Coronary artery (tissue), 2 donors: ENCODE measurements at regions not wholly inside any gene's neighbourhood (a gene's known extent, or its start where the extent isn't known, plus 50 kb on each side); places are given as distances from the start of the nearest gene placed in this dataset.

Source experiments
- DNase-seq: peaks from one replicate; pipeline ENCODE4 v3.0.0-alpha.2; 2017; ENCODE audit warnings: low spot score
- H3K27ac ChIP-seq, 2 donors: fragments of 200-600 bp; sonication (generic); one replicate each; pipeline ENCODE4 v1.5.1; 2016 to 2019
- H3K4me3 ChIP-seq: fragments of 200-600 bp; sonication (generic); 2 replicates; pipeline ENCODE4 v1.5.1; 2016; ENCODE audit warnings: mild to moderate bottlenecking, moderate library complexity
- TF ChIP-seq, protein P1 (sequence below): fragments of 200-600 bp; sonication (generic); IDR thresholded peaks from one replicate; pipeline ENCODE4 v1.5.1; 2019; ENCODE audit warnings: antibody characterized with exemption

DNA sequence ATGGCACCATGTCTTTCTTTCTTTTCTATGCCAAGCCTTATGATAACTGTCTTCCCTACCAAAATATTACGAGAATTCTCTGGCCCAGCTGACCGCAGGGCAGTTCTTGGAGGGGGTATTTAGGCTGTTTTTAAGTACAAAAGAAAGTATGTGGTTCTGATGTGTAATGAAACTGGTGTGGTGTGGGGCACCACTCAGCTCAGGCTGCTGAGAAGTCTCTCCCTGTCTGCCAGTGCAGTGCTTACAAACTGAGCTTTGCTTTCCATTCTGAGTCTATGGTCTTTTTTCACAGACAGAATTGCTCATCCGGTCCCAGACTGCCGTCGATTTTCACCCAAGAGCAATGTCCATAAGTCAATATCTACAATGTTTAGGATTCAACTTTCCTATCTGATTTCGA is 847.6 kb downstream of the NTRK3 start:
- no peak overlapping the region for H3K27ac ChIP-seq
- H3K4me3 ChIP-seq, result no peak overlapping the region
- TF ChIP-seq, protein P1, sequence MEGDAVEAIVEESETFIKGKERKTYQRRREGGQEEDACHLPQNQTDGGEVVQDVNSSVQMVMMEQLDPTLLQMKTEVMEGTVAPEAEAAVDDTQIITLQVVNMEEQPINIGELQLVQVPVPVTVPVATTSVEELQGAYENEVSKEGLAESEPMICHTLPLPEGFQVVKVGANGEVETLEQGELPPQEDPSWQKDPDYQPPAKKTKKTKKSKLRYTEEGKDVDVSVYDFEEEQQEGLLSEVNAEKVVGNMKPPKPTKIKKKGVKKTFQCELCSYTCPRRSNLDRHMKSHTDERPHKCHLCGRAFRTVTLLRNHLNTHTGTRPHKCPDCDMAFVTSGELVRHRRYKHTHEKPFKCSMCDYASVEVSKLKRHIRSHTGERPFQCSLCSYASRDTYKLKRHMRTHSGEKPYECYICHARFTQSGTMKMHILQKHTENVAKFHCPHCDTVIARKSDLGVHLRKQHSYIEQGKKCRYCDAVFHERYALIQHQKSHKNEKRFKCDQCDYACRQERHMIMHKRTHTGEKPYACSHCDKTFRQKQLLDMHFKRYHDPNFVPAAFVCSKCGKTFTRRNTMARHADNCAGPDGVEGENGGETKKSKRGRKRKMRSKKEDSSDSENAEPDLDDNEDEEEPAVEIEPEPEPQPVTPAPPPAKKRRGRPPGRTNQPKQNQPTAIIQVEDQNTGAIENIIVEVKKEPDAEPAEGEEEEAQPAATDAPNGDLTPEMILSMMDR, result no peak
- no peak for DNase-seq

DNA sequence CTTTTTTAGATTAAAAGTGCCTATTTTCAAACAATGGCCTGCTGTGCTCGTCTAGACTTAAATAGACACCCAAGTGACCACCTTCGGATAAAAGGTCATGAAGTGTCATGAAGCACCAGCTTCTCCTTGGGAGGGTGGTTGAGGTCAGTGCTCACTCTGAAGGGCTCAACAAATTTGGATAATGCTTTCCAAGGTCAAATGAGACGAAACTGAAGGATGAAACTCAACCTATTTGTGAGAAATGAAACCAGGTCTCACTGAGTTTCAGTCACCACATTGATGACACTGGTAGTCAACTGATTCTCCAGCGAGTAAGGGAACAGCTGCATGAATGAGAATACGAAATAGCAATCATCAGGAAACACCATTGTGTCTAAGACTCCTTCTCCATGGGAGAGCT is 852.6 kb downstream of the NTRK3 start:
- TF ChIP-seq, protein P1, result no peak
- DNase-seq, result no peak
- no peak overlapping the region for H3K4me3 ChIP-seq
- no peak overlapping the region for H3K27ac ChIP-seq

- no peak overlapping the region for H3K27ac ChIP-seq
- TF ChIP-seq, protein P1, result no peak
- H3K4me3 ChIP-seq, result no peak overlapping the region
- no peak for DNase-seq
These were observed 854.6 kb downstream of the NTRK3 start for GRCh38 chr15:87401973-87402372.

GRCh38 chr15:87394676-87395075 is 861.9 kb downstream of the NTRK3 start:
- H3K4me3 ChIP-seq, result no peak overlapping the region
- no peak overlapping the region for H3K27ac ChIP-seq
- DNase-seq, result no peak
- TF ChIP-seq, protein P1, result no peak

- TF ChIP-seq, protein P1, result no peak
- no peak overlapping the region for H3K27ac ChIP-seq
- no peak overlapping the region for H3K4me3 ChIP-seq
- no peak for DNase-seq
These were observed 868.8 kb downstream of the NTRK3 start for GRCh38 chr15:87387766-87388165.

GRCh38 chr15:87374339-87374738 is 882.2 kb downstream of the NTRK3 start:
- no peak for DNase-seq
- H3K27ac ChIP-seq, result no peak overlapping the region
- no peak overlapping the region for H3K4me3 ChIP-seq
- TF ChIP-seq, protein P1, result no peak

- Histone ChIP-seq H3K27ac (no peak overlapping the region), H3K4me3 (no peak overlapping the region)
- DNase-seq, result no peak
- TF ChIP-seq, protein P1, result no peak
These were observed 887.3 kb downstream of the NTRK3 start for GRCh38 chr15:87369269-87369668.
